PC-3 (cell line): ENCODE measurements at regions not wholly inside any gene's neighbourhood (a gene's known extent, or its start where the extent isn't known, plus 50 kb on each side); places are given as distances from the start of the nearest gene placed in this dataset.

Experiments used
- ATAC-seq: fragments of 200-7000 bp; cut with Tn5 transposase; 2 replicates; pipeline ENCODE4 v1.9.1; 2020; ENCODE audit warnings: mild to moderate bottlenecking, moderate library complexity
- BruUV-seq: library from RNA; stranded (reverse); fragments of 400-500 nt; replicated peaks from 2 replicates; lab custom pipeline; 2021; lab: Mats Ljungman, UMichigan
- CTCF ChIA-PET: fragments of 300-600 bp; sonication (Branson Sonifier 250); formaldehyde crosslinking; loops from one replicate; lab custom pipeline; 2022; ENCODE audit warnings: antibody characterized with exemption; lab: Charles Lee
- POLR2A ChIA-PET: fragments of 300-600 bp; sonication (Branson Sonifier 250); formaldehyde crosslinking; loops from one replicate; lab custom pipeline; 2022; ENCODE audit warnings: antibody characterized with exemption; ENCODE audit not compliant: unreplicated experiment; lab: Charles Lee
- DNase-seq: peaks from one replicate; pipeline ENCODE4 v3.0.0-alpha.2; 2015
- H2AFZ ChIP-seq: fragments of 300-600 bp; sonication (generic); 2 replicates; pipeline ENCODE4 v1.6.0; 2016; ENCODE audit warnings: antibody characterized with exemption, low read length
- H3F3A ChIP-seq: fragments of 300-600 bp; sonication (generic); one replicate; pipeline ENCODE4 v1.6.0; 2017; ENCODE audit warnings: antibody characterized with exemption, low read length, control low read depth, mild to moderate bottlenecking; ENCODE audit not compliant: unreplicated experiment
- H3K27ac ChIP-seq: fragments of 300-600 bp; sonication (generic); 2 replicates; pipeline ENCODE4 v1.5.1; 2016; ENCODE audit warnings: mild to moderate bottlenecking, low read length
- H3K27me3 ChIP-seq: fragments of 300-600 bp; sonication (generic); 2 replicates; pipeline ENCODE4 v1.6.1; 2016; ENCODE audit warnings: low read length, mixed read lengths
- H3K36me3 ChIP-seq: fragments of 300-600 bp; sonication (generic); 2 replicates; pipeline ENCODE4 v1.6.1; 2016; ENCODE audit warnings: low read depth, mixed run types, low read length, mixed read lengths
- H3K4me1 ChIP-seq: fragments of 300-600 bp; sonication (generic); 2 replicates; pipeline ENCODE4 v1.5.1; 2016; ENCODE audit warnings: low read length; ENCODE audit not compliant: insufficient read depth
- H3K4me2 ChIP-seq: fragments of 300-600 bp; sonication (generic); 2 replicates; pipeline ENCODE4 v1.6.0; 2016; ENCODE audit warnings: low read length
- H3K4me3 ChIP-seq: fragments of 300-600 bp; sonication (generic); 2 replicates; pipeline ENCODE4 v1.5.1; 2016; ENCODE audit warnings: mild to moderate bottlenecking, low read length, mixed read lengths
- H3K79me2 ChIP-seq: fragments of 300-600 bp; sonication (generic); 2 replicates; pipeline ENCODE4 v1.6.1; 2017; ENCODE audit warnings: low read length, mixed read lengths
- H3K9ac ChIP-seq: fragments of 300-600 bp; sonication (generic); 2 replicates; pipeline ENCODE4 v1.6.0; 2016; ENCODE audit warnings: mild to moderate bottlenecking, low read length
- H3K9me2 ChIP-seq: fragments of 300-600 bp; sonication (generic); replicated peaks from 2 replicates; pipeline ENCODE4 v1.6.1; 2016; ENCODE audit warnings: mixed run types, low read length, mixed read lengths
- H3K9me3 ChIP-seq: fragments of 300-600 bp; sonication (generic); 2 replicates; pipeline ENCODE4 v1.6.1; 2016; ENCODE audit warnings: low read length, mixed read lengths
- H4K20me1 ChIP-seq: fragments of 300-600 bp; sonication (generic); 2 replicates; pipeline ENCODE4 v1.6.1; 2016; ENCODE audit warnings: low read length, mixed read lengths
- CTCF ChIP-seq: fragments of 300-600 bp; sonication (generic); conservative IDR thresholded peaks from 2 replicates; pipeline ENCODE4 v1.5.1; 2017; ENCODE audit warnings: antibody characterized with exemption, low read depth, mild to moderate bottlenecking, low read length
- EZH2 ChIP-seq: fragments of 300-600 bp; sonication (generic); IDR thresholded peaks from one replicate; pipeline ENCODE4 v1.6.1; 2017; ENCODE audit warnings: antibody characterized with exemption, mild to moderate bottlenecking, low read length; ENCODE audit not compliant: unreplicated experiment
- EZH2phosphoT487 ChIP-seq: fragments of 300-600 bp; sonication (generic); IDR thresholded peaks from 2 replicates; pipeline ENCODE4 v1.6.1; 2018; ENCODE audit warnings: mild to moderate bottlenecking, antibody characterized with exemption, low read length, borderline replicate concordance
- intact Hi-C: fragments of 100-400 bp; cut with micrococcal nuclease; formaldehyde crosslinking; loops from 2 replicates; pipeline ENCODE4 v1.9.0; 2023

GRCh38 chr13:76231522-76232167 is 595.5 kb downstream of the LMO7 start:
- POLR2A ChIA-PET = no interaction called here
- no peaks in the 10 kb centered on the region for H3K79me2 ChIP-seq
- ATAC-seq = peak; percentile 20; the same call in 1 of the 2 replicates
- H3K9ac ChIP-seq = no peak overlapping the region
- H3K9me3 ChIP-seq = no peaks in the 10 kb centered on the region
- CTCF ChIA-PET = no interaction called here
- intact Hi-C loops = no loop called here
- H2AFZ ChIP-seq = no peak overlapping the region
- H3K4me1 ChIP-seq = no peaks in the 10 kb centered on the region
- H3K27me3 ChIP-seq = no peaks in the 10 kb centered on the region
- H3K4me3 ChIP-seq = no peak overlapping the region
- H3F3A ChIP-seq = no peaks in the 10 kb centered on the region
- DNase-seq = peak; percentile 41
- no peak overlapping the region for H3K4me2 ChIP-seq
- H3K36me3 ChIP-seq = no peaks in the 10 kb centered on the region
- TF ChIP-seq EZH2 (no peak), EZH2phosphoT487 (no peak), CTCF (no peak)
- no peaks in the 10 kb centered on the region for H4K20me1 ChIP-seq
- no peak overlapping the region for H3K27ac ChIP-seq
- H3K9me2 ChIP-seq = no peaks in the 10 kb centered on the region
- BruUV-seq = no TSS peak

GRCh38 chr13:76229281-76229680 is 593.2 kb downstream of the LMO7 start:
- intact Hi-C loops = no loop called here
- no TSS peak for BruUV-seq
- POLR2A ChIA-PET = no interaction called here

More at GRCh38 chr13:76229281-76229680, 593.2 kb downstream of the LMO7 start:
- CTCF ChIA-PET = no interaction called here
- H3K79me2 ChIP-seq = no peaks in the 10 kb centered on the region
- no peaks in the 10 kb centered on the region for H3K27me3 ChIP-seq
- TF ChIP-seq EZH2 = no peak
- no peak for TF ChIP-seq CTCF
- TF ChIP-seq EZH2phosphoT487 = no peak
- H3K4me1 ChIP-seq = no peaks in the 10 kb centered on the region
- no peak overlapping the region for H2AFZ ChIP-seq
- no peak overlapping the region for H3K4me3 ChIP-seq
- H3F3A ChIP-seq = no peaks in the 10 kb centered on the region
- H3K36me3 ChIP-seq = no peaks in the 10 kb centered on the region
- H3K9me3 ChIP-seq = no peaks in the 10 kb centered on the region
- H3K9ac ChIP-seq = no peak overlapping the region
- H3K4me2 ChIP-seq = no peak overlapping the region
- H4K20me1 ChIP-seq = no peaks in the 10 kb centered on the region
- DNase-seq (peak; percentile 31), ATAC-seq (no peak)
- no peak overlapping the region for H3K27ac ChIP-seq
- no peaks in the 10 kb centered on the region for H3K9me2 ChIP-seq
